GM12878 (cell line): ENCODE measurements at regions not wholly inside any gene's neighbourhood (a gene's known extent, or its start where the extent isn't known, plus 50 kb on each side); places are given as distances from the start of the nearest gene placed in this dataset.

Experiments used
- ATAC-seq: fragments of 200-7000 bp; cut with Tn5 transposase; 3 replicates; pipeline ENCODE4 v1.9.1; 2020; ENCODE audit warnings: mild to moderate bottlenecking, moderate library complexity
- BruUV-seq: library from RNA; stranded (reverse); fragments of 400-500 nt; replicated peaks from 2 replicates; lab custom pipeline; 2021; lab: Mats Ljungman, UMichigan
- CTCF ChIA-PET: fragments of 300-600 bp; sonication (Branson Sonifier 250); formaldehyde crosslinking; extraction: SDS; loops from one replicate; lab custom pipeline; 2021; ENCODE audit warnings: inconsistent platforms; lab: Yijun Ruan, JAX
- POLR2A ChIA-PET: fragments of 350-600 bp; formaldehyde crosslinking; extraction: SDS; loops from one replicate; lab custom pipeline; 2021; ENCODE audit warnings: inconsistent platforms; lab: Charles Lee
- RAD21 ChIA-PET: fragments of 300-600 bp; sonication (Branson Sonifier 250); formaldehyde crosslinking; loops from one replicate; lab custom pipeline; 2023; ENCODE audit warnings: antibody characterized with exemption; ENCODE audit not compliant: unreplicated experiment; lab: Charles Lee
- SMC1A ChIA-PET: fragments of 300-600 bp; sonication (Branson Sonifier 250); formaldehyde crosslinking; loops from one replicate; lab custom pipeline; 2023; ENCODE audit not compliant: unreplicated experiment, uncharacterized antibody; lab: Charles Lee
- DNase-seq: peaks from one replicate; pipeline ENCODE4 v3.0.0-alpha.2; 2011; ENCODE audit warnings: low read depth, low spot score
- FAIRE-seq: peaks from 3 replicates; lab custom pipeline; 2011; peaks lifted over from hg19 to GRCh38; lab: Jason Lieb, UNC
- H2AFZ ChIP-seq: 2 replicates; pipeline ENCODE4 v1.6.0; 2011; ENCODE audit warnings: low read depth, low read length, control low read depth; ENCODE audit not compliant: control insufficient read depth
- H3K27ac ChIP-seq: 2 replicates; pipeline ENCODE4 v1.5.1; 2011; ENCODE audit warnings: control low read depth; ENCODE audit not compliant: control insufficient read depth, insufficient read depth
- H3K27me3 ChIP-seq, 2 experiments: replicated peaks in 1 of 2; 2 replicates each; pipeline versions ENCODE4 v1.6.0 to v1.6.1; 2011; ENCODE audit warnings: low read length in 1 of 2; ENCODE audit not compliant: control insufficient read depth in 2 of 2, insufficient read depth in 2 of 2
- H3K36me3 ChIP-seq, 2 experiments: 2 replicates each; pipeline ENCODE4 v1.5.1; 2011; ENCODE audit warnings: low read length in 1 of 2; ENCODE audit not compliant: control insufficient read depth in 2 of 2, insufficient read depth in 2 of 2
- H3K4me1 ChIP-seq: 2 replicates; pipeline ENCODE4 v1.6.1; 2011; ENCODE audit warnings: mild to moderate bottlenecking, low read length, moderate library complexity, mixed read lengths; ENCODE audit not compliant: control insufficient read depth, insufficient read depth
- H3K4me2 ChIP-seq: 2 replicates; pipeline ENCODE4 v1.6.0; 2011; ENCODE audit warnings: control low read depth; ENCODE audit not compliant: control insufficient read depth, insufficient read depth
- H3K4me3 ChIP-seq: fragments of 200-600 bp; sonication (generic); 2 replicates; pipeline ENCODE4 v1.5.1; 2016
- H3K79me2 ChIP-seq: 2 replicates; pipeline ENCODE4 v1.6.0; 2011; ENCODE audit warnings: low read length; ENCODE audit not compliant: control insufficient read depth, insufficient read depth
- H3K9ac ChIP-seq: 2 replicates; pipeline ENCODE4 v1.8.0; 2011; ENCODE audit warnings: low read length, control low read depth, mixed read lengths; ENCODE audit not compliant: control insufficient read depth, insufficient read depth
- H3K9me3 ChIP-seq: replicated peaks from 3 replicates; pipeline ENCODE4 v1.5.1; 2011; ENCODE audit warnings: mild to moderate bottlenecking, low read length; ENCODE audit not compliant: control insufficient read depth, insufficient read depth
- H4K20me1 ChIP-seq: 2 replicates; pipeline ENCODE4 v1.6.0; 2011; ENCODE audit not compliant: control insufficient read depth, insufficient read depth
- CHD2 ChIP-seq: IDR thresholded peaks from 2 replicates; pipeline ENCODE4 v1.6.1; 2011; ENCODE audit warnings: low read depth, low read length, improper control_type of control experiment, borderline replicate concordance
- FOXM1 ChIP-seq: IDR thresholded peaks from 2 replicates; pipeline ENCODE4 v1.6.1; 2012; ENCODE audit warnings: low read depth, mild to moderate bottlenecking, inconsistent platforms, low read length, moderate library complexity
- IKZF1 ChIP-seq: fragments of 450-650 bp; conservative IDR thresholded peaks from 2 replicates; pipeline ENCODE4 v1.6.1; 2017; ENCODE audit warnings: antibody characterized with exemption, mild to moderate bottlenecking
- IKZF2 ChIP-seq, 2 experiments: fragments of 450-650 bp; IDR thresholded peaks; 2 replicates each; pipeline ENCODE4 v1.6.1; 2017; ENCODE audit warnings: mild to moderate bottlenecking in 2 of 2, moderate library complexity in 2 of 2
- SRF ChIP-seq, 2 experiments: IDR thresholded peaks; 2 replicates each; pipeline ENCODE4 v1.6.1; 2011; ENCODE audit warnings: low read depth in 2 of 2, low read length in 2 of 2, mild to moderate bottlenecking in 1 of 2, moderate library complexity in 1 of 2
- TAF1 ChIP-seq: IDR thresholded peaks from 2 replicates; pipeline ENCODE4 v1.6.1; 2011; ENCODE audit warnings: mild to moderate bottlenecking, low read depth, low read length, borderline replicate concordance
- TCF12 ChIP-seq: IDR thresholded peaks from 2 replicates; pipeline ENCODE4 v1.6.1; 2011; ENCODE audit warnings: low read depth, mild to moderate bottlenecking, low read length
- ZNF24 ChIP-seq: fragments of 450-650 bp; IDR thresholded peaks from 2 replicates; pipeline ENCODE4 v1.6.1; 2017; ENCODE audit warnings: antibody characterized with exemption, mild to moderate bottlenecking
- ZNF384 ChIP-seq: IDR thresholded peaks from 2 replicates; pipeline ENCODE4 v1.6.1; 2012; ENCODE audit warnings: low read depth, mild to moderate bottlenecking, low read length, improper control_type of control experiment, borderline replicate concordance
- WGBS: methylation state at CpG from one replicate; pipeline ENCODE4 v1.1.6; 2016; ENCODE audit warnings: low lambda C conversion rate; ENCODE audit not compliant: insufficient replicate concordance, insufficient coverage; ENCODE audit errors: missing lambda C conversion rate; 5-methylcytosine and 5-hydroxymethylcytosine counted together
- in situ Hi-C: fragments of 300-500 bp; cut with MboI; formaldehyde crosslinking; loops from 9 replicates; pipeline ENCODE4 v1.14.3; 2018; ENCODE audit warnings: mixed read lengths
- intact Hi-C: fragments of 100-400 bp; cut with micrococcal nuclease; formaldehyde crosslinking; loops from one replicate; pipeline ENCODE4 v1.14.2; 2022; ENCODE audit not compliant: unreplicated experiment
- TF ChIP-seq, protein P1 (sequence below): IDR thresholded peaks from 2 replicates; pipeline ENCODE4 v1.6.1; 2012; ENCODE audit warnings: mild to moderate bottlenecking, low read depth, low read length
- TF ChIP-seq, protein P2 (sequence below): fragments of 450-650 bp; IDR thresholded peaks from 2 replicates; pipeline ENCODE4 v1.6.1; 2018; ENCODE audit warnings: borderline replicate concordance, mild to moderate bottlenecking; ENCODE audit not compliant: partially characterized antibody
- TF ChIP-seq, protein P3 (sequence below), 3 experiments: IDR thresholded peaks in 2 of 3; conservative IDR thresholded peaks in 1 of 3; 2 replicates each; pipeline ENCODE4 v1.5.1; 2011; ENCODE audit warnings: low read depth in 3 of 3, low read length in 3 of 3, mild to moderate bottlenecking in 3 of 3, control low read depth in 2 of 3, moderate library complexity in 2 of 3, inconsistent platforms in 1 of 3, mixed read lengths in 1 of 3; ENCODE audit not compliant: control insufficient read depth in 2 of 3, insufficient read depth in 1 of 3; ENCODE audit errors: extremely low read depth in 1 of 3
- TF ChIP-seq, protein P4 (sequence below): fragments of 450-650 bp; IDR thresholded peaks from 2 replicates; pipeline ENCODE4 v1.6.1; 2017; ENCODE audit warnings: mild to moderate bottlenecking

DNA sequence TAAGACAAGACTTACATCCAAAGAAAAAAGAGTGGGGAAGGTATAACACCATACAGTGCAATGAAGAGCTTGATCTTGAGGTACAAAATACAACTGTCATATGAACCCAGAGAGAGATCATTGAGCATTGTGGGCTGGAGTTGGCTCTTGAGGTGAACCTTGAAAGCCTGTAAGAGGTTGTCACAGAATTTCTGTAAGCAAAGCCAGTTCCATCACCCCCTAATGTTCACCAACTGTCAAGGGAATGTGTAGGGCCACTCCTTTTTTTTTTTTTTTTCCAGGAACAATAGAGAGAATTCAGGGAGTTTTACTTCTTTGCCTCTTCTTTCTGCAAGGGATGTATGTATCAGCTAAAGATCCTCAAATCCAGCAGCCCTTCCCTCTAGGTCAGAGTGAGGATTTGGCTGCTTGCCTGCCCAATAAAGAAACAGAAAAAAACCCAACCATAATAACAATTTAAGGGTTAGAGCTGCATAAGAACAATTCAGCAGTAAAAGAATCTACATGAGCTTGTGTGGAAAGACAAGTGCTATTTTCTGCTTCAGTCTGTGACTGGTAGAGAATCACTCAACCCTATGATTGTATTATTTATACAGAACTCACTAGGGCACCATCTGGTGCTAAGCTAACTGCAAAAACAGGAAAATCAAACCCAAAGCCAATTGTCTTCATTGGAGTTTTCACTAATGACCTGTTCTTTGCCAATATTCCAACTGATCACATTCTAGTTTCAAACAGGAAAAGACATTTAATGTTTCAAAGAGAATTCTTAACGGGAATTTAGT, 217.5 kb upstream of the TEX13C start:
- 0% methylated on average over 1 of the region's 1 CpG for WGBS
- SMC1A ChIA-PET = no interaction called here
- ATAC-seq (no peak), FAIRE-seq (no peak), DNase-seq (no peak)
- no peak overlapping the region for H3K4me2 ChIP-seq
- no peaks in the 10 kb centered on the region for H3K9me3 ChIP-seq
- POLR2A ChIA-PET = interaction anchor here (0.7 kb wide), 1 partner anchor 81 kb away, joined by 5 read pairs; no protein-coding TSS in a partner anchor
- in situ Hi-C loops = no loop called here
- CTCF ChIA-PET = no interaction called here
- no TSS peak for BruUV-seq
- RAD21 ChIA-PET = no interaction called here
- no peaks in the 10 kb centered on the region for H3K79me2 ChIP-seq
- H3K36me3 ChIP-seq = no peaks in the 10 kb centered on the region
- H4K20me1 ChIP-seq = no peaks in the 10 kb centered on the region
- no peaks in the 10 kb centered on the region for H3K27me3 ChIP-seq
- no peak overlapping the region for H3K27ac ChIP-seq
- no peak overlapping the region for H3K4me3 ChIP-seq
- no peaks in the 10 kb centered on the region for H3K4me1 ChIP-seq
- H2AFZ ChIP-seq = no peak overlapping the region
- intact Hi-C loops = no loop called here
- no peak overlapping the region for H3K9ac ChIP-seq
- TF ChIP-seq, protein P1, sequence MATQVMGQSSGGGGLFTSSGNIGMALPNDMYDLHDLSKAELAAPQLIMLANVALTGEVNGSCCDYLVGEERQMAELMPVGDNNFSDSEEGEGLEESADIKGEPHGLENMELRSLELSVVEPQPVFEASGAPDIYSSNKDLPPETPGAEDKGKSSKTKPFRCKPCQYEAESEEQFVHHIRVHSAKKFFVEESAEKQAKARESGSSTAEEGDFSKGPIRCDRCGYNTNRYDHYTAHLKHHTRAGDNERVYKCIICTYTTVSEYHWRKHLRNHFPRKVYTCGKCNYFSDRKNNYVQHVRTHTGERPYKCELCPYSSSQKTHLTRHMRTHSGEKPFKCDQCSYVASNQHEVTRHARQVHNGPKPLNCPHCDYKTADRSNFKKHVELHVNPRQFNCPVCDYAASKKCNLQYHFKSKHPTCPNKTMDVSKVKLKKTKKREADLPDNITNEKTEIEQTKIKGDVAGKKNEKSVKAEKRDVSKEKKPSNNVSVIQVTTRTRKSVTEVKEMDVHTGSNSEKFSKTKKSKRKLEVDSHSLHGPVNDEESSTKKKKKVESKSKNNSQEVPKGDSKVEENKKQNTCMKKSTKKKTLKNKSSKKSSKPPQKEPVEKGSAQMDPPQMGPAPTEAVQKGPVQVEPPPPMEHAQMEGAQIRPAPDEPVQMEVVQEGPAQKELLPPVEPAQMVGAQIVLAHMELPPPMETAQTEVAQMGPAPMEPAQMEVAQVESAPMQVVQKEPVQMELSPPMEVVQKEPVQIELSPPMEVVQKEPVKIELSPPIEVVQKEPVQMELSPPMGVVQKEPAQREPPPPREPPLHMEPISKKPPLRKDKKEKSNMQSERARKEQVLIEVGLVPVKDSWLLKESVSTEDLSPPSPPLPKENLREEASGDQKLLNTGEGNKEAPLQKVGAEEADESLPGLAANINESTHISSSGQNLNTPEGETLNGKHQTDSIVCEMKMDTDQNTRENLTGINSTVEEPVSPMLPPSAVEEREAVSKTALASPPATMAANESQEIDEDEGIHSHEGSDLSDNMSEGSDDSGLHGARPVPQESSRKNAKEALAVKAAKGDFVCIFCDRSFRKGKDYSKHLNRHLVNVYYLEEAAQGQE = no peak
- TF ChIP-seq ZNF24 (no peak), FOXM1 (no peak), TCF12 (no peak), IKZF1 (no peak), IKZF2 (IDR thresholded peaks at IDR 0.05) (no peak), ZNF384 (no peak), CHD2 (no peak), TAF1 (no peak), SRF (IDR thresholded peaks at IDR 0.05; ENCODE audit: low read depth in 2 of 2, low read length in 2 of 2) (no peak)
- TF ChIP-seq, protein P2, sequence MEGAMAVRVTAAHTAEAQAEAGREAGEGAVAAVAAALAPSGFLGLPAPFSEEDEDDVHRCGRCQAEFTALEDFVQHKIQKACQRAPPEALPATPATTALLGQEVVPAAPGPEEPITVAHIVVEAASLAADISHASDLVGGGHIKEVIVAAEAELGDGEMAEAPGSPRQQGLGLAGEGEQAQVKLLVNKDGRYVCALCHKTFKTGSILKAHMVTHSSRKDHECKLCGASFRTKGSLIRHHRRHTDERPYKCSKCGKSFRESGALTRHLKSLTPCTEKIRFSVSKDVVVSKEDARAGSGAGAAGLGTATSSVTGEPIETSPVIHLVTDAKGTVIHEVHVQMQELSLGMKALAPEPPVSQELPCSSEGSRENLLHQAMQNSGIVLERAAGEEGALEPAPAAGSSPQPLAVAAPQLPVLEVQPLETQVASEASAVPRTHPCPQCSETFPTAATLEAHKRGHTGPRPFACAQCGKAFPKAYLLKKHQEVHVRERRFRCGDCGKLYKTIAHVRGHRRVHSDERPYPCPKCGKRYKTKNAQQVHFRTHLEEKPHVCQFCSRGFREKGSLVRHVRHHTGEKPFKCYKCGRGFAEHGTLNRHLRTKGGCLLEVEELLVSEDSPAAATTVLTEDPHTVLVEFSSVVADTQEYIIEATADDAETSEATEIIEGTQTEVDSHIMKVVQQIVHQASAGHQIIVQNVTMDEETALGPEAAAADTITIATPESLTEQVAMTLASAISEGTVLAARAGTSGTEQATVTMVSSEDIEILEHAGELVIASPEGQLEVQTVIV = no peak
- TF ChIP-seq, protein P3, sequence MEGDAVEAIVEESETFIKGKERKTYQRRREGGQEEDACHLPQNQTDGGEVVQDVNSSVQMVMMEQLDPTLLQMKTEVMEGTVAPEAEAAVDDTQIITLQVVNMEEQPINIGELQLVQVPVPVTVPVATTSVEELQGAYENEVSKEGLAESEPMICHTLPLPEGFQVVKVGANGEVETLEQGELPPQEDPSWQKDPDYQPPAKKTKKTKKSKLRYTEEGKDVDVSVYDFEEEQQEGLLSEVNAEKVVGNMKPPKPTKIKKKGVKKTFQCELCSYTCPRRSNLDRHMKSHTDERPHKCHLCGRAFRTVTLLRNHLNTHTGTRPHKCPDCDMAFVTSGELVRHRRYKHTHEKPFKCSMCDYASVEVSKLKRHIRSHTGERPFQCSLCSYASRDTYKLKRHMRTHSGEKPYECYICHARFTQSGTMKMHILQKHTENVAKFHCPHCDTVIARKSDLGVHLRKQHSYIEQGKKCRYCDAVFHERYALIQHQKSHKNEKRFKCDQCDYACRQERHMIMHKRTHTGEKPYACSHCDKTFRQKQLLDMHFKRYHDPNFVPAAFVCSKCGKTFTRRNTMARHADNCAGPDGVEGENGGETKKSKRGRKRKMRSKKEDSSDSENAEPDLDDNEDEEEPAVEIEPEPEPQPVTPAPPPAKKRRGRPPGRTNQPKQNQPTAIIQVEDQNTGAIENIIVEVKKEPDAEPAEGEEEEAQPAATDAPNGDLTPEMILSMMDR (IDR thresholded peaks at IDR 0.05 in 2 of 3, conservative IDR thresholded peaks at IDR 0.05 in 1 of 3; ENCODE audit: control insufficient read depth in 2 of 3, extremely low read depth in 1 of 3, insufficient read depth in 1 of 3, low read depth in 3 of 3, low read length in 3 of 3) = no peak
- TF ChIP-seq, protein P4, sequence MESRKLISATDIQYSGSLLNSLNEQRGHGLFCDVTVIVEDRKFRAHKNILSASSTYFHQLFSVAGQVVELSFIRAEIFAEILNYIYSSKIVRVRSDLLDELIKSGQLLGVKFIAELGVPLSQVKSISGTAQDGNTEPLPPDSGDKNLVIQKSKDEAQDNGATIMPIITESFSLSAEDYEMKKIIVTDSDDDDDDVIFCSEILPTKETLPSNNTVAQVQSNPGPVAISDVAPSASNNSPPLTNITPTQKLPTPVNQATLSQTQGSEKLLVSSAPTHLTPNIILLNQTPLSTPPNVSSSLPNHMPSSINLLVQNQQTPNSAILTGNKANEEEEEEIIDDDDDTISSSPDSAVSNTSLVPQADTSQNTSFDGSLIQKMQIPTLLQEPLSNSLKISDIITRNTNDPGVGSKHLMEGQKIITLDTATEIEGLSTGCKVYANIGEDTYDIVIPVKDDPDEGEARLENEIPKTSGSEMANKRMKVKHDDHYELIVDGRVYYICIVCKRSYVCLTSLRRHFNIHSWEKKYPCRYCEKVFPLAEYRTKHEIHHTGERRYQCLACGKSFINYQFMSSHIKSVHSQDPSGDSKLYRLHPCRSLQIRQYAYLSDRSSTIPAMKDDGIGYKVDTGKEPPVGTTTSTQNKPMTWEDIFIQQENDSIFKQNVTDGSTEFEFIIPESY = no peak
